HFFc6 (cell line): ENCODE measurements at regions not wholly inside any gene's neighbourhood (a gene's known extent, or its start where the extent isn't known, plus 50 kb on each side); places are given as distances from the start of the nearest gene placed in this dataset.
A peak's percentile ranks its signal among the peaks of the same experiment; 100 is the strongest.
"Not testable (repeated sequence)": the region's sequence is repeated elsewhere in the genome, so short reads cannot be mapped to it uniquely, and the experiment has no call there.

Experiments
- DNase-seq: peaks from one replicate; pipeline ENCODE4 v3.0.0-alpha.2; 2018
- H3K27ac Mint-ChIP-seq: 2 replicates; pipeline ENCODE4 v1.8.0; 2020; ENCODE audit warnings: mild to moderate bottlenecking, mixed read lengths
- H3K27me3 Mint-ChIP-seq: 2 replicates; pipeline ENCODE4 v1.8.0; 2021; ENCODE audit warnings: mild to moderate bottlenecking, moderate library complexity, mixed read lengths; ENCODE audit not compliant: insufficient read depth
- H3K36me3 Mint-ChIP-seq: 2 replicates; pipeline ENCODE4 v1.8.0; 2021; ENCODE audit warnings: low read depth, mixed read lengths
- H3K4me1 Mint-ChIP-seq: 2 replicates; pipeline ENCODE4 v1.8.0; 2020; ENCODE audit warnings: low read depth, mixed read lengths
- H3K4me3 Mint-ChIP-seq: 2 replicates; pipeline ENCODE4 v1.8.0; 2020; ENCODE audit warnings: mild to moderate bottlenecking, moderate library complexity, mixed read lengths
- H3K9me3 Mint-ChIP-seq: 2 replicates; pipeline ENCODE4 v1.8.0; 2020; ENCODE audit warnings: mild to moderate bottlenecking, mixed read lengths
- TF ChIP-seq, protein P1 (sequence below): fragments of 200-600 bp; sonication (generic); IDR thresholded peaks from 2 replicates; pipeline ENCODE4 v1.5.0; 2021; ENCODE audit warnings: antibody characterized with exemption, mild to moderate bottlenecking

DNA sequence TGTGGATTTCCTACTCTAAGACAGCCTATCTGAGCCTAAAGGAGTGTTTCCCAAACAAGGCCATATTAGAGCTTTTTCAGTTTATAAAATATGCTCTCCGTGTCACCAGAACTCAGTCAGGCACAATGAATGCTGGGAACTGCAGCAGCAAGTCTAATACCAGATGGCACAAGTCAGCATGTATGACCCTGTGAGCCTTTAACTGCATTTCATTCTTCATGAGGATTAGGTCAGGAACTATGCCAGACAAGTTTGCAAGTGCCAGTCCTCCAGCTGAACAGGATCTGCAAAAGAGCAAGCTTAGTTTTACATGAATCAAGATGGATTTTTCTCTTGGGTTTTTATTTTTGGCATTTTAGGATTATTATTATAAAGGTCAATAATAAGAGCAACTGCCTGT is 66.7 kb upstream of the SAMD5 start:
- H3K4me1 Mint-ChIP-seq, result no peaks in the 10 kb centered on the region
- no peaks in the 10 kb centered on the region for H3K27me3 Mint-ChIP-seq
- no peak overlapping the region for H3K4me3 Mint-ChIP-seq
- no peak for DNase-seq
- TF ChIP-seq, protein P1, sequence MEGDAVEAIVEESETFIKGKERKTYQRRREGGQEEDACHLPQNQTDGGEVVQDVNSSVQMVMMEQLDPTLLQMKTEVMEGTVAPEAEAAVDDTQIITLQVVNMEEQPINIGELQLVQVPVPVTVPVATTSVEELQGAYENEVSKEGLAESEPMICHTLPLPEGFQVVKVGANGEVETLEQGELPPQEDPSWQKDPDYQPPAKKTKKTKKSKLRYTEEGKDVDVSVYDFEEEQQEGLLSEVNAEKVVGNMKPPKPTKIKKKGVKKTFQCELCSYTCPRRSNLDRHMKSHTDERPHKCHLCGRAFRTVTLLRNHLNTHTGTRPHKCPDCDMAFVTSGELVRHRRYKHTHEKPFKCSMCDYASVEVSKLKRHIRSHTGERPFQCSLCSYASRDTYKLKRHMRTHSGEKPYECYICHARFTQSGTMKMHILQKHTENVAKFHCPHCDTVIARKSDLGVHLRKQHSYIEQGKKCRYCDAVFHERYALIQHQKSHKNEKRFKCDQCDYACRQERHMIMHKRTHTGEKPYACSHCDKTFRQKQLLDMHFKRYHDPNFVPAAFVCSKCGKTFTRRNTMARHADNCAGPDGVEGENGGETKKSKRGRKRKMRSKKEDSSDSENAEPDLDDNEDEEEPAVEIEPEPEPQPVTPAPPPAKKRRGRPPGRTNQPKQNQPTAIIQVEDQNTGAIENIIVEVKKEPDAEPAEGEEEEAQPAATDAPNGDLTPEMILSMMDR, result no peak
- H3K9me3 Mint-ChIP-seq, result no peaks in the 10 kb centered on the region
- no peaks in the 10 kb centered on the region for H3K36me3 Mint-ChIP-seq
- H3K27ac Mint-ChIP-seq, result no peak overlapping the region

DNA sequence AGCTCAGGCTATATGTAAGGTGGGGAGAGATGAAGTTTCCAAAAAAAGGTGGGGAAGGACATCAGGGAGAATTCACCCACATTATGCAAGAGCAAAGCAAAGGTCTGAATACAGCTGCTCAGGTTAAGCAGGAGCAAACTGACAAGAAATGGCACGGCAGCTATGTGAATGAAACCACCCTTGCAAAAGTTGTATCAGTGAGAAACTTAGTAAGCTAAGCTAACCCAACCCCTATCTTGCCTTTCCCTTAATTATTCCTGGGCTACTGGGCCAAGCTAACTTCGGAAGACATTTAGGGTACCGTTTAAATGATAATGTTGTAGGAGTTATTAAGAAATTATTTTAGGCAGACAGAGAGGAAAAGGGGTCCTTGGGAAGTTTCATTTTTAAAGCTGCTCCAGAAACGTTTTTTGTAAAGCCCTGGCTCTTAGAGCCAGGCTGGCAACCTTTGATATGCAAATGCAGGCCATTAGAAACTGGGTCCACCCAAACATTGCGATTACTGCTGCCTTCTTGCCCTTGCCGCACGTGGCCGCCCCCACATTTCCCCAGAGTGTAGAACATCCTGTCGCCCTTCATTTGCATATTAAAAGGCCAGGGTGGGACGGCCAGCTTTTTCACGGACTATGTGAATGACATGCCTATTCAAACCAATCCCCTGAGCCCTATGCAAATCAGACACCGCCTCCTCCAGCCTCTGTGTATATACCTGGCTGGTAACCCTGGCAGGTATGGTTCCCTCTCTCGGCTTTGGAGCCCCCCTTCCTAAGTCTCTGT is 60.5 kb upstream of the SAMD5 start:
- peak overlapping the region; percentile 10; the same call in 1 of the 2 replicates for H3K4me3 Mint-ChIP-seq
- H3K4me1 Mint-ChIP-seq, result peaks cover 10% of the 10 kb centered on the region; the same call in 1 of the 2 replicates
- DNase-seq, result no peak
- H3K27me3 Mint-ChIP-seq, result no peaks in the 10 kb centered on the region; the same call in 1 of the 2 replicates
- H3K9me3 Mint-ChIP-seq, result no peaks in the 10 kb centered on the region
- TF ChIP-seq, protein P1, result no peak
- no peaks in the 10 kb centered on the region for H3K36me3 Mint-ChIP-seq
- H3K27ac Mint-ChIP-seq, result no peak overlapping the region

DNA sequence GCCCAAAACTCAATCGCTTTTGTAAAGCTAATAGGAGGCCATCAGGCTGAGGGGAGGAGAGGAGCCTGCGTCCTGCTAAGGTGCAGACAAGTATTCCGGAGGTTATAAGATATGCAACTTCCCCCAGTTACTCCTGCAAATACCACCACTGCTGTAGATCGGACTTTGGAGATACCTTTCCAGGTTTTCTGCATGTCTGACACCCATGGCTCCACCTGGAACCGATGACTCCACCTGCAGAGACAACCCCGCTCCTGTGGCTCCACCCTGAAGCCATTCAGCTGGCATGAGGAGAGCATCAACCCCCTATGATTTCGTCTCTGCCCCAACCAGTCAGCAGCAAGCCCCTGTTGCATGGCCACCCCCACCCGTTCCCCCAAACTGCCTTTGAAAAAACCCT is 59.7 kb upstream of the SAMD5 start:
- H3K27ac Mint-ChIP-seq, result no peak overlapping the region
- peak overlapping the region; percentile 10; the same call in 1 of the 2 replicates for H3K4me3 Mint-ChIP-seq
- no peak for DNase-seq
- peaks cover 10% of the 10 kb centered on the region; the same call in 1 of the 2 replicates for H3K4me1 Mint-ChIP-seq
- no peaks in the 10 kb centered on the region for H3K36me3 Mint-ChIP-seq
- no peaks in the 10 kb centered on the region; the same call in 1 of the 2 replicates for H3K27me3 Mint-ChIP-seq
- no peaks in the 10 kb centered on the region for H3K9me3 Mint-ChIP-seq
- TF ChIP-seq, protein P1, result no peak

DNA sequence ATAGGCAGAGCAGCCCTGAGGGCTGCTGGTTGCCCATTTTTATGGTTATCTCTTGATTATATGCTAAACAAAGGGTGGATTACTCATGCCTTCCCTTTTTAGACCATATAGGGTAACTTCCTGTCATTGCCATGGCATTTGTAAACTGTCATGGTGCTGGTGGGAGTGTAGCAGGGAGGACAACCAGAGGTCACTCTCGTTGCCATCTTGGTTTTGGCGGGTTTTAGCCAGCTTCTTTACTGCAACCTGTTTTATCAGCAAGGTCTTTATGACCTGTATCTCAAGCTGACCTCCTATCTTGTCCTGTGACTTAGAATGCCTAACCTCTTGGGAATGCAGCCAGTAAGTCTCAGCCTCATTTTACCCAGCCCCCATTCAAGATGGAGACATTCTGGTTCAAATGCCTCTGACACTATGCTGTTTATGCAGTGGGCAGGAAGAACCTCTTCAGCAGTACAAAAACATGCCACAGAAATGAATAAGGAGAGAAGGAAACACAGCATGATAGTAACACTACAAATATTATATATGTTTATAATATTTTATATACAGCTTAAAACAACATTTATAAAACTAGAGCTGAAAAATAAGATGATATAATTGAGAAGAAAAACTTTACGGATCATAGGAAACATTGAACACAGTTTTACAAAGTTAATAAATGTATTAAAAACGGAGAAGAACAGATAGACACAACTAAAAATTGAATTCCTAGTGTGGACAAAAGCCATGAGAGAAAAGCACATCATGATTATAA is 58.9 kb upstream of the SAMD5 start:
- Mint-ChIP-seq H3K4me3 (no peak overlapping the region), H3K27ac (no peak overlapping the region), H3K9me3 (no peaks in the 10 kb centered on the region), H3K4me1 (peaks cover 10% of the 10 kb centered on the region; the same call in 1 of the 2 replicates), H3K36me3 (no peaks in the 10 kb centered on the region), H3K27me3 (no peaks in the 10 kb centered on the region; the same call in 1 of the 2 replicates)
- TF ChIP-seq, protein P1, result no peak
- no peak for DNase-seq

DNA sequence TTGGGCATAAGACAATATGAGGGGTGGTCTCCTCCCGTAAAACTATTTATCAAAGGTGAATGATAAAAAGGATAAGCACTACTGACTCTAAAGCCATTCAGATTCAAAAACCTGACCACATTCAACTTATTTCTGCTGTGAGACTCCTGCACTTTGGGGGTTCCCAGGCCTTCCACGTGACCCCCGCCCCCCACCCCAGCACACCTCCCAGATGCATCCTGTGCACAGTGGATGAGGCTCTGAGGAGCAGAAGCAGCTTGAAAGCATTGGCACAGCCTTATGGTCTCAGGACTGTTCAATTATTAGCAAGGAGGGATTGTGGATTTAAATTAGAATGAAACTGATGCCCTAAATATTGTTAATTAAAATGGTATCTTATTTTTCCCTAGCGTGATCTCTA is 55.1 kb upstream of the SAMD5 start:
- Mint-ChIP-seq H3K36me3 (no peaks in the 10 kb centered on the region), H3K27ac (no peak overlapping the region), H3K4me1 (peaks cover 8% of the 10 kb centered on the region; the same call in 1 of the 2 replicates), H3K27me3 (no peaks in the 10 kb centered on the region; the same call in 1 of the 2 replicates), H3K4me3 (no peak overlapping the region), H3K9me3 (no peaks in the 10 kb centered on the region)
- no peak for DNase-seq
- TF ChIP-seq, protein P1, result no peak

DNA sequence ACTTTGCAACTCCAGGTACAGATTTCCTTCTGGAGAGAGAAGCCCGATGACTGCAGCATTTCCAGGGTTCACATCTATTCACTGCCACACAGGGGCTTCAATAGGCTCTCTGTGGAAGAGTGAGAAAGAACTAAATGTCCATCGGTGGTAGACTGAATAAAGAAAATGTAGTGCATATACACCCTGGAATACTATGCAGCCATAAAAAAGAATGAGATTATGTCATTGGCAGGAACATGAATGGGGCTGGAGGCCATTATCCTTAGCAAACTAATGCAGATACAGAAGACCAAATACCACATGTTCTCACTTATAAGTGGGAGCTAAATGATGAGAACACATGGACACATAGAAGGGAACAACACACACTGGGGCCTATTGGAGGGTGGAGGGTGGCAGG is 53.6 kb upstream of the SAMD5 start:
- H3K36me3 Mint-ChIP-seq, H3K4me1 Mint-ChIP-seq, H3K27me3 Mint-ChIP-seq, H3K9me3 Mint-ChIP-seq, H3K4me3 Mint-ChIP-seq, DNase-seq, H3K27ac Mint-ChIP-seq: not testable (repeated sequence)
